ENCODE measurements at regions not wholly inside any gene's neighbourhood (a gene's known extent, or its start where the extent isn't known, plus 50 kb on each side); places are given as distances from the start of the nearest gene placed in this dataset.
A peak's percentile ranks its signal among the peaks of the same experiment; 100 is the strongest.

- DNase-seq (peak in 2 of 4 donors; percentile 5 to 33), ATAC-seq (peak; percentile 87)
- TF ChIP-seq CTCF (IDR thresholded peaks at IDR 0.05) = no peak
- no peaks in the 10 kb centered on the region for H3K36me3 ChIP-seq
- H3K4me1 ChIP-seq = no peaks in the 10 kb centered on the region
- no peak overlapping the region for H3K27ac ChIP-seq
- intact Hi-C loops (cut with DNase I) = no loop called here
- no peak overlapping the region for H3K4me3 ChIP-seq
- H3K27me3 ChIP-seq = no peaks in the 10 kb centered on the region
- peaks cover 0 to 16% of the 10 kb centered on the region in 2 donors for H3K9me3 ChIP-seq
Observed at GRCh38 chr20:12455148-12455547, 537.5 kb downstream of the BTBD3 start.

- no peak for ATAC-seq
- Histone ChIP-seq H3K27me3 (no peaks in the 10 kb centered on the region), H3K4me1 (no peaks in the 10 kb centered on the region), H3K27ac (no peak overlapping the region), H3K4me3 (no peak overlapping the region), H3K9me3 (peaks cover 0 to 4% of the 10 kb centered on the region in 2 donors), H3K36me3 (no peaks in the 10 kb centered on the region)
- intact Hi-C loops (cut with DNase I) = no loop called here
- no peak for DNase-seq
- no peak for TF ChIP-seq CTCF (IDR thresholded peaks at IDR 0.05)
Observed at GRCh38 chr20:12458241-12458640, 540.5 kb downstream of the BTBD3 start.

- no peak for TF ChIP-seq CTCF (IDR thresholded peaks at IDR 0.05)
- Histone ChIP-seq H3K27ac (no peak overlapping the region), H3K27me3 (no peaks in the 10 kb centered on the region), H3K4me3 (no peak overlapping the region), H3K4me1 (no peaks in the 10 kb centered on the region), H3K9me3 (peaks cover 0 to 8% of the 10 kb centered on the region in 2 donors), H3K36me3 (no peaks in the 10 kb centered on the region)
- no peak for DNase-seq
- intact Hi-C loops (cut with DNase I) = no loop called here
- no peak for ATAC-seq
Observed at GRCh38 chr20:12464036-12464435, 544.7 kb upstream of the SPTLC3 start.

GRCh38 chr20:12466915-12467314 is 541.9 kb upstream of the SPTLC3 start:
- H3K4me1 ChIP-seq = no peaks in the 10 kb centered on the region
- intact Hi-C loops (cut with DNase I) = no loop called here
- no peak overlapping the region for H3K4me3 ChIP-seq
- no peaks in the 10 kb centered on the region for H3K27me3 ChIP-seq
- no peaks in the 10 kb centered on the region for H3K36me3 ChIP-seq
- no peak overlapping the region for H3K27ac ChIP-seq
- DNase-seq = no peak
- no peak for TF ChIP-seq CTCF (IDR thresholded peaks at IDR 0.05)
- ATAC-seq = no peak
- peaks cover 0 to 4% of the 10 kb centered on the region in 2 donors for H3K9me3 ChIP-seq

- no peak for TF ChIP-seq CTCF (IDR thresholded peaks at IDR 0.05)
Observed at GRCh38 chr20:12467758-12468157, 541.0 kb upstream of the SPTLC3 start.

More at GRCh38 chr20:12467758-12468157, 541.0 kb upstream of the SPTLC3 start:
- H3K27me3 ChIP-seq = no peaks in the 10 kb centered on the region
- no peak for DNase-seq
- no peak overlapping the region for H3K4me3 ChIP-seq
- H3K27ac ChIP-seq = no peak overlapping the region
- H3K36me3 ChIP-seq = no peaks in the 10 kb centered on the region
- intact Hi-C loops (cut with DNase I) = no loop called here
- ATAC-seq = no peak
- H3K4me1 ChIP-seq = no peaks in the 10 kb centered on the region
- H3K9me3 ChIP-seq = peaks cover 0 to 4% of the 10 kb centered on the region in 2 donors

All from left lung (tissue), 4 donors.